Adrenal gland (tissue), 9 donors: ENCODE measurements at regions not wholly inside any gene's neighbourhood (a gene's known extent, or its start where the extent isn't known, plus 50 kb on each side); places are given as distances from the start of the nearest gene placed in this dataset.

Experiments used
- DNase-seq, 7 donors: peaks; one replicate each; pipeline ENCODE4 v3.0.0-alpha.2; 2019 to 2020
- H3K27ac ChIP-seq, 5 donors: fragments of 200-600 bp; sonication (generic) in 4 of 5; 1 replicate in 3 of 5; 2 replicates in 2 of 5; pipeline versions ENCODE4 v1.5.1 to v1.8.0; 2016 to 2020; ENCODE audit warnings: mild to moderate bottlenecking in 1 of 5
- H3K27me3 ChIP-seq: fragments of 200-600 bp; 2 replicates; pipeline ENCODE4 v1.8.0; 2021
- H3K36me3 ChIP-seq, 2 donors: fragments of 200-600 bp; replicated peaks in 1 of 2; 1 replicate in 1 of 2; 2 replicates in 1 of 2; pipeline versions ENCODE4 v1.5.1 to v1.8.0; 2018 to 2022
- H3K4me1 ChIP-seq, 2 donors: fragments of 200-600 bp; replicated peaks in 1 of 2; 1 replicate in 1 of 2; 2 replicates in 1 of 2; pipeline versions ENCODE4 v1.5.1 to v1.8.0; 2018 to 2021
- H3K4me3 ChIP-seq, 4 donors: fragments of 200-600 bp; sonication (generic) in 3 of 4; one replicate each; pipeline ENCODE4 v1.5.1; 2016 to 2018
- H3K9me3 ChIP-seq, 3 donors: fragments of 200-600 bp; sonication (generic) in 1 of 3; replicated peaks in 1 of 3; 1 replicate in 2 of 3; 2 replicates in 1 of 3; pipeline versions ENCODE4 v1.5.1 to v1.8.0; 2016 to 2021
- POLR2A ChIP-seq, 2 donors: fragments of 450-650 bp; IDR thresholded peaks; one replicate each; pipeline ENCODE4 v1.6.1; 2017; ENCODE audit warnings: antibody characterized with exemption in 2 of 2, mild to moderate bottlenecking in 2 of 2, moderate library complexity in 1 of 2
- WGBS, 4 donors: extraction: QIAGEN DNeasy Blood & Tissue Kit in 2 of 4; methylation state at CpG; one replicate each; pipeline versions ENCODE4 v1.1.5 to v1.1.7; 2013 to 2017; 5-methylcytosine and 5-hydroxymethylcytosine counted together
- intact Hi-C, 2 donors: fragments of 100-400 bp; cut with DNase I; formaldehyde crosslinking; loops; one replicate each; pipeline versions ENCODE4 v1.14.1 to v1.15.0; 2022 to 2023
- TF ChIP-seq, protein P1 (sequence below), 6 experiments: fragments of 450-650 bp in 4 of 6; fragments of 200-600 bp in 2 of 6; sonication (generic) in 1 of 6; IDR thresholded peaks; 1 replicate in 5 of 6; 2 replicates in 1 of 6; pipeline versions ENCODE4 v1.5.1 to v1.8.0; 2016 to 2021; ENCODE audit warnings: antibody characterized with exemption in 6 of 6, mild to moderate bottlenecking in 2 of 6, moderate library complexity in 1 of 6
- donor health status: healthy with polysubstance abuse.
- donor health status: Bipolar disorder and iron deficiency.
- donor health status: DM: yes; HTN: yes; CAD: no.
- donor health status: DM: no; HTN: no; CAD: no.
- donor health status: DM: no; HTN: no; CAD: no.

GRCh38 chr13:40341501-40341900 is 324.9 kb downstream of the FOXO1 start:
- intact Hi-C loops, result no loop called here
- no peaks in the 10 kb centered on the region for H3K4me1 ChIP-seq
- TF ChIP-seq, protein P1, sequence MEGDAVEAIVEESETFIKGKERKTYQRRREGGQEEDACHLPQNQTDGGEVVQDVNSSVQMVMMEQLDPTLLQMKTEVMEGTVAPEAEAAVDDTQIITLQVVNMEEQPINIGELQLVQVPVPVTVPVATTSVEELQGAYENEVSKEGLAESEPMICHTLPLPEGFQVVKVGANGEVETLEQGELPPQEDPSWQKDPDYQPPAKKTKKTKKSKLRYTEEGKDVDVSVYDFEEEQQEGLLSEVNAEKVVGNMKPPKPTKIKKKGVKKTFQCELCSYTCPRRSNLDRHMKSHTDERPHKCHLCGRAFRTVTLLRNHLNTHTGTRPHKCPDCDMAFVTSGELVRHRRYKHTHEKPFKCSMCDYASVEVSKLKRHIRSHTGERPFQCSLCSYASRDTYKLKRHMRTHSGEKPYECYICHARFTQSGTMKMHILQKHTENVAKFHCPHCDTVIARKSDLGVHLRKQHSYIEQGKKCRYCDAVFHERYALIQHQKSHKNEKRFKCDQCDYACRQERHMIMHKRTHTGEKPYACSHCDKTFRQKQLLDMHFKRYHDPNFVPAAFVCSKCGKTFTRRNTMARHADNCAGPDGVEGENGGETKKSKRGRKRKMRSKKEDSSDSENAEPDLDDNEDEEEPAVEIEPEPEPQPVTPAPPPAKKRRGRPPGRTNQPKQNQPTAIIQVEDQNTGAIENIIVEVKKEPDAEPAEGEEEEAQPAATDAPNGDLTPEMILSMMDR (IDR thresholded peaks at IDR 0.05), result no peak
- TF ChIP-seq POLR2A (IDR thresholded peaks at IDR 0.05), result no peak
- no peaks in the 10 kb centered on the region for H3K27me3 ChIP-seq
- H3K9me3 ChIP-seq, result no peaks in the 10 kb centered on the region
- no peak overlapping the region for H3K4me3 ChIP-seq
- no peak overlapping the region for H3K27ac ChIP-seq
- 92 to 98% (median 96%) methylated on average over 3 of the region's 3 CpGs for WGBS, 4 donors
- H3K36me3 ChIP-seq, result no peaks in the 10 kb centered on the region
- no peak for DNase-seq

- H3K4me3 ChIP-seq, result no peak overlapping the region
- TF ChIP-seq, protein P1 (IDR thresholded peaks at IDR 0.05), result no peak
- no peak for TF ChIP-seq POLR2A (IDR thresholded peaks at IDR 0.05)
- no peak for DNase-seq
- 69 to 88% (median 77%) methylated on average over 3 to 7 of the region's 7 CpGs for WGBS, 4 donors
- H3K36me3 ChIP-seq, result no peaks in the 10 kb centered on the region
- intact Hi-C loops, result no loop called here
- H3K27ac ChIP-seq, result no peak overlapping the region
- H3K4me1 ChIP-seq, result no peaks in the 10 kb centered on the region
- H3K9me3 ChIP-seq, result no peaks in the 10 kb centered on the region
- H3K27me3 ChIP-seq, result no peaks in the 10 kb centered on the region
Observed at GRCh38 chr13:40342461-40342860, 324.0 kb downstream of the FOXO1 start.

GRCh38 chr13:40342901-40343300 is 323.5 kb downstream of the FOXO1 start:
- no peak overlapping the region for H3K4me3 ChIP-seq
- no peaks in the 10 kb centered on the region for H3K9me3 ChIP-seq
- H3K27me3 ChIP-seq, result no peaks in the 10 kb centered on the region
- intact Hi-C loops, result no loop called here
- 90 to 100% (median 95%) methylated on average over 3 of the region's 3 CpGs for WGBS, 4 donors
- H3K36me3 ChIP-seq, result no peaks in the 10 kb centered on the region
- H3K27ac ChIP-seq, result no peak overlapping the region
- TF ChIP-seq POLR2A (IDR thresholded peaks at IDR 0.05), result no peak
- TF ChIP-seq, protein P1 (IDR thresholded peaks at IDR 0.05), result no peak
- no peak for DNase-seq
- no peaks in the 10 kb centered on the region for H3K4me1 ChIP-seq

GRCh38 chr13:40343550-40344269 is 322.7 kb downstream of the FOXO1 start:
- H3K27ac ChIP-seq, result no peak overlapping the region
- TF ChIP-seq, protein P1 (IDR thresholded peaks at IDR 0.05), result no peak
- no peak for TF ChIP-seq POLR2A (IDR thresholded peaks at IDR 0.05)
- H3K4me1 ChIP-seq, result no peaks in the 10 kb centered on the region
- no peaks in the 10 kb centered on the region for H3K9me3 ChIP-seq
- no peaks in the 10 kb centered on the region for H3K27me3 ChIP-seq
- no peak for DNase-seq
- intact Hi-C loops, result no loop called here
- H3K4me3 ChIP-seq, result no peak overlapping the region
- no peaks in the 10 kb centered on the region for H3K36me3 ChIP-seq
- 49 to 65% (median 52%) methylated on average over 3 of the region's 3 CpGs for WGBS, 4 donors
